ENCODE measurements at regions not wholly inside any gene's neighbourhood (a gene's known extent, or its start where the extent isn't known, plus 50 kb on each side); places are given as distances from the start of the nearest gene placed in this dataset.

- DNase-seq (ENCODE audit: low read depth) = no peak
These were observed 129.9 kb upstream of the ZNF644 start for GRCh38 chr1:91151702-91152101.

- DNase-seq (ENCODE audit: low read depth) = no peak
These were observed 126.8 kb upstream of the ZNF644 start for GRCh38 chr1:91148641-91149069.

- no peak for DNase-seq (ENCODE audit: low read depth)
These were observed 120.0 kb upstream of the ZNF644 start for GRCh38 chr1:91141858-91142257.

GRCh38 chr1:91138959-91139358 lies 117.1 kb upstream of the ZNF644 start:
- DNase-seq (ENCODE audit: low read depth) = no peak

- no peak for DNase-seq (ENCODE audit: low read depth)
These were observed 115.5 kb upstream of the ZNF644 start for GRCh38 chr1:91137173-91137852.

GRCh38 chr1:91135799-91136198 lies 114.0 kb upstream of the ZNF644 start:
- no peak for DNase-seq (ENCODE audit: low read depth)

- no peak for DNase-seq (ENCODE audit: low read depth)
These were observed 111.4 kb upstream of the ZNF644 start for GRCh38 chr1:91133248-91133647.

GRCh38 chr1:91130256-91130985 lies 108.6 kb upstream of the ZNF644 start:
- DNase-seq (ENCODE audit: low read depth) = no peak

- no peak for DNase-seq (ENCODE audit: low read depth)
These were observed 107.6 kb upstream of the ZNF644 start for GRCh38 chr1:91129458-91129857.

- DNase-seq (ENCODE audit: low read depth) = no peak
These were observed 107.2 kb upstream of the ZNF644 start for GRCh38 chr1:91129017-91129416.

- DNase-seq (ENCODE audit: low read depth) = no peak
These were observed 103.2 kb upstream of the ZNF644 start for GRCh38 chr1:91124989-91125417.

GRCh38 chr1:91124290-91124985 lies 102.6 kb upstream of the ZNF644 start:
- DNase-seq (ENCODE audit: low read depth) = no peak

- no peak for DNase-seq (ENCODE audit: low read depth)
These were observed 101.9 kb upstream of the ZNF644 start for GRCh38 chr1:91123773-91124172.

GRCh38 chr1:91123319-91123718 lies 101.5 kb upstream of the ZNF644 start:
- DNase-seq (ENCODE audit: low read depth) = no peak

GRCh38 chr1:91122106-91122717 lies 100.4 kb upstream of the ZNF644 start:
- DNase-seq (ENCODE audit: low read depth) = no peak

GRCh38 chr1:91121366-91121765 lies 99.5 kb upstream of the ZNF644 start:
- DNase-seq (ENCODE audit: low read depth) = no peak

GRCh38 chr1:91120936-91121335 lies 99.1 kb upstream of the ZNF644 start:
- no peak for DNase-seq (ENCODE audit: low read depth)

GRCh38 chr1:91120421-91120820 lies 98.6 kb upstream of the ZNF644 start:
- DNase-seq (ENCODE audit: low read depth) = no peak

- no peak for DNase-seq (ENCODE audit: low read depth)
These were observed 82.9 kb upstream of the ZNF644 start for GRCh38 chr1:91104712-91105111.

- no peak for DNase-seq (ENCODE audit: low read depth)
These were observed 79.5 kb upstream of the ZNF644 start for GRCh38 chr1:91101328-91101727.

- no peak for DNase-seq (ENCODE audit: low read depth)
These were observed 78.1 kb upstream of the ZNF644 start for GRCh38 chr1:91099746-91100621.

All from stimulated activated CD4-positive, alpha-beta T cell treated with anti-CD3 and anti-CD28 coated beads, Interleukin-2, amount 100 ng/mL, for 4 hours (primary cell).